ENCODE measurements at regions not wholly inside any gene's neighbourhood (a gene's known extent, or its start where the extent isn't known, plus 50 kb on each side); places are given as distances from the start of the nearest gene placed in this dataset.

DNA sequence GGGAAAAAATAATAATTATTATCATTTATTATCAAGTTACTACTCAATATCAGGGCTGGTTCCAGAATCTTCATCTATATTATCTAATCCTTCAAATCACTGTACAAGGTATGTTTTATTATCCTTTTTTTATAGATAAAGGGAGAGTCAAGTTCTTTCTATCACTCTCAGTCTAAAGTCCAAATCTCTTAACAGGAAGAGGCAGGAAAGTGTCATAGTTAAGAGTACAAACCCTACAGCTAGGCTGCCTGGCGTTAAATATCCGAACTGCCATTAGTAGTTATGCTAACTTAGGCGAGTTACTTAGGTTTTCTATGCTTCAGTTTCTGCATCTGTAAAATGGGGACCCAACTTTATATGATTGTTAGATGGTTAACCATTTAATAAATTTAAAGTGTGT lies 99.4 kb upstream of the CCDC91 start:
- no peaks in the 10 kb centered on the region for H3K36me3 Mint-ChIP-seq (ENCODE audit: insufficient read depth in 1 of 3, low read depth in 3 of 3)
- no CpG with 5 or more reads among the region's 3 CpGs for WGBS (ENCODE audit: extremely low coverage, insufficient read length, low lambda C conversion rate)
- TF ChIP-seq, protein P1, sequence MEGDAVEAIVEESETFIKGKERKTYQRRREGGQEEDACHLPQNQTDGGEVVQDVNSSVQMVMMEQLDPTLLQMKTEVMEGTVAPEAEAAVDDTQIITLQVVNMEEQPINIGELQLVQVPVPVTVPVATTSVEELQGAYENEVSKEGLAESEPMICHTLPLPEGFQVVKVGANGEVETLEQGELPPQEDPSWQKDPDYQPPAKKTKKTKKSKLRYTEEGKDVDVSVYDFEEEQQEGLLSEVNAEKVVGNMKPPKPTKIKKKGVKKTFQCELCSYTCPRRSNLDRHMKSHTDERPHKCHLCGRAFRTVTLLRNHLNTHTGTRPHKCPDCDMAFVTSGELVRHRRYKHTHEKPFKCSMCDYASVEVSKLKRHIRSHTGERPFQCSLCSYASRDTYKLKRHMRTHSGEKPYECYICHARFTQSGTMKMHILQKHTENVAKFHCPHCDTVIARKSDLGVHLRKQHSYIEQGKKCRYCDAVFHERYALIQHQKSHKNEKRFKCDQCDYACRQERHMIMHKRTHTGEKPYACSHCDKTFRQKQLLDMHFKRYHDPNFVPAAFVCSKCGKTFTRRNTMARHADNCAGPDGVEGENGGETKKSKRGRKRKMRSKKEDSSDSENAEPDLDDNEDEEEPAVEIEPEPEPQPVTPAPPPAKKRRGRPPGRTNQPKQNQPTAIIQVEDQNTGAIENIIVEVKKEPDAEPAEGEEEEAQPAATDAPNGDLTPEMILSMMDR (conservative IDR thresholded peaks at IDR 0.05) = no peak

More for the DNA sequence above, 99.4 kb upstream of the CCDC91 start:
- DNase-seq = no peak
- no peak overlapping the region for H3K4me3 Mint-ChIP-seq
- Histone ChIP-seq H3K23ac (ENCODE audit: insufficient read length, low read depth, low read length) (no peak overlapping the region), H2BK15ac (ENCODE audit: low read depth, low read length) (no peak overlapping the region), H2BK12ac (ENCODE audit: insufficient read length, low read depth, low read length) (no peak overlapping the region), H3K23me2 (ENCODE audit: insufficient read length, low read depth, low read length, poor library complexity, severe bottlenecking) (no peaks in the 10 kb centered on the region), H2AK5ac (ENCODE audit: insufficient read length, low read length) (no peak overlapping the region), H3K27me3 (ENCODE audit: insufficient read depth, low read length) (no peaks in the 10 kb centered on the region), H4K5ac (ENCODE audit: insufficient read length, low read depth, low read length) (no peak overlapping the region), H3K9me3 (ENCODE audit: control insufficient read depth, low read depth, low read length) (no peaks in the 10 kb centered on the region), H3K14ac (ENCODE audit: insufficient read depth, low read length) (no peak overlapping the region), H3K4ac (ENCODE audit: low read depth, low read length) (no peak overlapping the region), H3T11ph (ENCODE audit: low read length) (no peak overlapping the region), H3K27ac (ENCODE audit: insufficient read length, low read depth, low read length) (no peak overlapping the region), H3K56ac (ENCODE audit: insufficient read length, low read depth, low read length) (no peak overlapping the region), H3K4me2 (ENCODE audit: insufficient read depth, insufficient read length, low read length) (no peak overlapping the region), H2BK20ac (ENCODE audit: low read depth, low read length, poor library complexity, severe bottlenecking) (no peak overlapping the region), H3K79me1 (ENCODE audit: insufficient read depth, low read depth, low read length, poor library complexity, severe bottlenecking) (no peaks in the 10 kb centered on the region), H3K4me1 (ENCODE audit: insufficient read depth, low read length) (no peaks in the 10 kb centered on the region), H2BK120ac (ENCODE audit: low read depth, low read length, poor library complexity, severe bottlenecking) (no peak overlapping the region), H4K20me1 (ENCODE audit: control insufficient read depth, insufficient read depth, insufficient read length) (no peaks in the 10 kb centered on the region), H3K18ac (ENCODE audit: insufficient read length, low read depth, low read length) (no peak overlapping the region), H2AFZ (ENCODE audit: low read length) (no peak overlapping the region), H4K8ac (replicated peaks; ENCODE audit: insufficient read length, low read depth, low read length) (no peak overlapping the region), H4K91ac (ENCODE audit: insufficient read length, low read depth, low read length) (no peak overlapping the region), H3K9ac (ENCODE audit: extremely low read depth, insufficient read length, low read length) (no peak overlapping the region), H3K79me2 (ENCODE audit: insufficient read depth, low read length) (no peaks in the 10 kb centered on the region), H2BK5ac (ENCODE audit: insufficient read length, low read length) (no peak overlapping the region)
- no peaks in the 10 kb centered on the region for H3K27me3 Mint-ChIP-seq (ENCODE audit: low read depth)
- no peak overlapping the region for H3K27ac Mint-ChIP-seq
- peaks cover 17 to 18% of the 10 kb centered on the region in 2 experiments for H3K4me1 Mint-ChIP-seq
- H3K9me3 Mint-ChIP-seq = no peaks in the 10 kb centered on the region

Data from H9 (cell line).